GM23338 (cell line): ENCODE measurements at regions not wholly inside any gene's neighbourhood (a gene's known extent, or its start where the extent isn't known, plus 50 kb on each side); places are given as distances from the start of the nearest gene placed in this dataset.

Experiments
- EZH2phosphoT487 ChIP-seq: fragments of 200-600 bp; sonication (generic); IDR thresholded peaks from one replicate; pipeline ENCODE4 v1.8.1; 2018; ENCODE audit warnings: antibody characterized with exemption; ENCODE audit not compliant: unreplicated experiment
- POLR2AphosphoS5 ChIP-seq: IDR thresholded peaks from 2 replicates; pipeline ENCODE4 v1.6.1; 2016; ENCODE audit warnings: antibody characterized with exemption, low read depth
- TF ChIP-seq, protein P1 (sequence below), 2 experiments: fragments of 200-600 bp in 1 of 2; sonication (generic) in 1 of 2; conservative IDR thresholded peaks; 2 replicates each; pipeline versions ENCODE4 v1.5.1 to v1.6.1; 2016 to 2017; ENCODE audit warnings: antibody characterized with exemption in 2 of 2, low read depth in 2 of 2, mild to moderate bottlenecking in 2 of 2, moderate library complexity in 1 of 2

DNA sequence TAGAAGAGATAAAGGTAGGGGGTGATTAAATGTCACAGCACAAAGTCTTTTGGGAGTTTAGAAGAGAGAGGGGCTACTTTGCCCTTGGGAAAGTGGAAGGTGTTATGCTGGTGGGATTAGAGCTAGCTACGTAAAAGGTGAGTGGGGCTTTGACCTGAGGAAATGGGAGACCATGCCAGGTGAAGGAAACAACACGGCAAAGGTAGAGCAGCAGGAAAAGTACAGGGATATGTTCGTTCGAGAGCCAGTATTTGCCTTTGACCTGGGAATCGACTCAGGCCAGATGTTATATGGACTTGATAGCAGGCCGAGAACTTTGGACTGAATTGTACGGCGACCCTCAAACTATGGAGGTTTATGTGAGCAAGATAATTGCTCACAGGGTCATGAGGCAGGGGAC lies 55.7 kb upstream of the ACKR3 start:
- TF ChIP-seq POLR2AphosphoS5 (no peak), EZH2phosphoT487 (no peak)
- TF ChIP-seq, protein P1, sequence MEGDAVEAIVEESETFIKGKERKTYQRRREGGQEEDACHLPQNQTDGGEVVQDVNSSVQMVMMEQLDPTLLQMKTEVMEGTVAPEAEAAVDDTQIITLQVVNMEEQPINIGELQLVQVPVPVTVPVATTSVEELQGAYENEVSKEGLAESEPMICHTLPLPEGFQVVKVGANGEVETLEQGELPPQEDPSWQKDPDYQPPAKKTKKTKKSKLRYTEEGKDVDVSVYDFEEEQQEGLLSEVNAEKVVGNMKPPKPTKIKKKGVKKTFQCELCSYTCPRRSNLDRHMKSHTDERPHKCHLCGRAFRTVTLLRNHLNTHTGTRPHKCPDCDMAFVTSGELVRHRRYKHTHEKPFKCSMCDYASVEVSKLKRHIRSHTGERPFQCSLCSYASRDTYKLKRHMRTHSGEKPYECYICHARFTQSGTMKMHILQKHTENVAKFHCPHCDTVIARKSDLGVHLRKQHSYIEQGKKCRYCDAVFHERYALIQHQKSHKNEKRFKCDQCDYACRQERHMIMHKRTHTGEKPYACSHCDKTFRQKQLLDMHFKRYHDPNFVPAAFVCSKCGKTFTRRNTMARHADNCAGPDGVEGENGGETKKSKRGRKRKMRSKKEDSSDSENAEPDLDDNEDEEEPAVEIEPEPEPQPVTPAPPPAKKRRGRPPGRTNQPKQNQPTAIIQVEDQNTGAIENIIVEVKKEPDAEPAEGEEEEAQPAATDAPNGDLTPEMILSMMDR (conservative IDR thresholded peaks at IDR 0.05; ENCODE audit: low read depth in 2 of 2): no peak
